Coronary artery (tissue), 2 donors: ENCODE measurements at regions not wholly inside any gene's neighbourhood (a gene's known extent, or its start where the extent isn't known, plus 50 kb on each side); places are given as distances from the start of the nearest gene placed in this dataset.
"Not testable (repeated sequence)": the region's sequence is repeated elsewhere in the genome, so short reads cannot be mapped to it uniquely, and the experiment has no call there.

ENCODE experiments used
- DNase-seq: peaks from one replicate; pipeline ENCODE4 v3.0.0-alpha.2; 2017; ENCODE audit warnings: low spot score
- H3K27ac ChIP-seq, 2 donors: fragments of 200-600 bp; sonication (generic); one replicate each; pipeline ENCODE4 v1.5.1; 2016 to 2019
- H3K4me3 ChIP-seq: fragments of 200-600 bp; sonication (generic); 2 replicates; pipeline ENCODE4 v1.5.1; 2016; ENCODE audit warnings: mild to moderate bottlenecking, moderate library complexity
- CTCF ChIP-seq: fragments of 200-600 bp; sonication (generic); IDR thresholded peaks from one replicate; pipeline ENCODE4 v1.5.1; 2019; ENCODE audit warnings: antibody characterized with exemption

GRCh38 chr4:86451560-86452330 is 91.9 kb upstream of the MAPK10 start:
- DNase-seq = no peak
- no peak for TF ChIP-seq CTCF
- Histone ChIP-seq H3K27ac (no peak overlapping the region), H3K4me3 (peak overlapping the region; percentile 65)

- Histone ChIP-seq H3K27ac (peak overlapping the region; percentile 14 to 82), H3K4me3 (peak overlapping the region; percentile 65)
- no peak for DNase-seq
- TF ChIP-seq CTCF = no peak
Observed at GRCh38 chr4:86452422-86452891, 92.6 kb upstream of the MAPK10 start.

GRCh38 chr4:86452924-86453531 is 93.2 kb upstream of the MAPK10 start:
- no peak for TF ChIP-seq CTCF
- H3K27ac ChIP-seq = peak overlapping the region; percentile 14 to 82
- no peak for DNase-seq
- peak overlapping the region; percentile 65 for H3K4me3 ChIP-seq

- Histone ChIP-seq H3K27ac (peak overlapping the region in 1 of 2 donors; percentile 82), H3K4me3 (peak overlapping the region; percentile 65)
- not testable (repeated sequence) for DNase-seq
Observed at GRCh38 chr4:86453611-86454072, 93.8 kb upstream of the MAPK10 start.

- no peak for TF ChIP-seq CTCF
- Histone ChIP-seq H3K4me3 (no peak overlapping the region), H3K27ac (no peak overlapping the region)
- no peak for DNase-seq
Observed at GRCh38 chr4:86461849-86462248, 102.0 kb upstream of the MAPK10 start.

- DNase-seq = no peak
Observed at GRCh38 chr4:86472377-86473019, 112.6 kb upstream of the MAPK10 start.

GRCh38 chr4:86478151-86478550 is 116.0 kb upstream of the PTPN13 start:
- DNase-seq, H3K4me3 ChIP-seq, H3K27ac ChIP-seq: not testable (repeated sequence)

More at GRCh38 chr4:86472377-86473019, 112.6 kb upstream of the MAPK10 start:
- no peak overlapping the region for H3K4me3 ChIP-seq
- no peak for TF ChIP-seq CTCF
- no peak overlapping the region for H3K27ac ChIP-seq
